ENCODE measurements at regions not wholly inside any gene's neighbourhood (a gene's known extent, or its start where the extent isn't known, plus 50 kb on each side); places are given as distances from the start of the nearest gene placed in this dataset.

GRCh38 chr12:114924946-114925475, 241.0 kb upstream of the TBX3 start:
- no peak for TF ChIP-seq CTCF (IDR thresholded peaks at IDR 0.05; ENCODE audit: low read length, missing control alignments)
- H3K4me3 ChIP-seq (replicated peaks; ENCODE audit: low read depth, low read length) = no peak overlapping the region
- DNase-seq (ENCODE audit: low read depth) = no peak

GRCh38 chr12:114921781-114922180, 237.8 kb upstream of the TBX3 start:
- no peak for DNase-seq (ENCODE audit: low read depth)
- H3K4me3 ChIP-seq (replicated peaks; ENCODE audit: low read depth, low read length) = no peak overlapping the region
- TF ChIP-seq CTCF (IDR thresholded peaks at IDR 0.05; ENCODE audit: low read length, missing control alignments) = no peak

GRCh38 chr12:114920771-114921554, 237.0 kb upstream of the TBX3 start:
- no peak overlapping the region for H3K4me3 ChIP-seq (replicated peaks; ENCODE audit: low read depth, low read length)
- DNase-seq (ENCODE audit: low read depth) = peak; percentile 65
- TF ChIP-seq CTCF (IDR thresholded peaks at IDR 0.05; ENCODE audit: low read length, missing control alignments) = no peak

GRCh38 chr12:114919479-114919878, 235.5 kb upstream of the TBX3 start:
- no peak for DNase-seq (ENCODE audit: low read depth)
- no peak overlapping the region for H3K4me3 ChIP-seq (replicated peaks; ENCODE audit: low read depth, low read length)
- TF ChIP-seq CTCF (IDR thresholded peaks at IDR 0.05; ENCODE audit: low read length, missing control alignments) = no peak

GRCh38 chr12:114918535-114919233, 234.7 kb upstream of the TBX3 start:
- TF ChIP-seq CTCF (IDR thresholded peaks at IDR 0.05; ENCODE audit: low read length, missing control alignments) = no peak
- no peak overlapping the region for H3K4me3 ChIP-seq (replicated peaks; ENCODE audit: low read depth, low read length)
- peak; percentile 35 for DNase-seq (ENCODE audit: low read depth)

- no peak overlapping the region for H3K4me3 ChIP-seq (replicated peaks; ENCODE audit: low read depth, low read length)
- TF ChIP-seq CTCF (IDR thresholded peaks at IDR 0.05; ENCODE audit: low read length, missing control alignments) = no peak
- no peak for DNase-seq (ENCODE audit: low read depth)
These were observed 234.0 kb upstream of the TBX3 start for GRCh38 chr12:114917953-114918352.
